Neuronal stem cell (in vitro differentiated cells): ENCODE measurements at regions not wholly inside any gene's neighbourhood (a gene's known extent, or its start where the extent isn't known, plus 50 kb on each side); places are given as distances from the start of the nearest gene placed in this dataset.

Experiments
- DNase-seq: peaks from one replicate; pipeline ENCODE4 v3.0.0-alpha.2; 2013; ENCODE audit warnings: low spot score
- H2AFZ ChIP-seq: one replicate; pipeline ENCODE4 v1.6.1; 2013; ENCODE audit warnings: mild to moderate bottlenecking, low read length, inconsistent platforms
- H2AK5ac ChIP-seq: 2 replicates; pipeline ENCODE4 v1.6.1; 2013; ENCODE audit warnings: low read depth, mild to moderate bottlenecking, inconsistent platforms, low read length, moderate library complexity, mixed read lengths
- H2BK120ac ChIP-seq: 2 replicates; pipeline ENCODE4 v1.6.1; 2013; ENCODE audit warnings: low read depth, mild to moderate bottlenecking, inconsistent platforms, low read length, moderate library complexity, mixed read lengths
- H2BK12ac ChIP-seq: one replicate; pipeline ENCODE4 v1.6.1; 2013; ENCODE audit warnings: low read length, inconsistent platforms
- H2BK15ac ChIP-seq: 2 replicates; pipeline ENCODE4 v1.6.1; 2013; ENCODE audit warnings: mild to moderate bottlenecking, low read length, inconsistent platforms, mixed read lengths
- H2BK5ac ChIP-seq: one replicate; pipeline ENCODE4 v1.6.1; 2013; ENCODE audit warnings: inconsistent platforms, mild to moderate bottlenecking, low read length, moderate library complexity
- H3K14ac ChIP-seq: one replicate; pipeline ENCODE4 v1.6.1; 2013; ENCODE audit warnings: low read length, inconsistent platforms
- H3K18ac ChIP-seq: 2 replicates; pipeline ENCODE4 v1.6.1; 2013; ENCODE audit warnings: low read length, inconsistent platforms
- H3K23ac ChIP-seq: 2 replicates; pipeline ENCODE4 v1.6.1; 2013; ENCODE audit warnings: low read depth, mild to moderate bottlenecking, mixed read lengths, low read length, inconsistent platforms; ENCODE audit not compliant: poor library complexity
- H3K27ac ChIP-seq: replicated peaks from 3 replicates; pipeline ENCODE4 v1.5.1; 2013; ENCODE audit warnings: low read length, inconsistent platforms
- H3K27me3 ChIP-seq, 3 experiments: 2 replicates each; pipeline ENCODE4 v1.6.1; 2013; ENCODE audit warnings: low read length in 3 of 3, mild to moderate bottlenecking in 2 of 3, inconsistent platforms in 1 of 3, low read depth in 1 of 3, mixed read lengths in 1 of 3, moderate library complexity in 1 of 3; ENCODE audit not compliant: control insufficient read depth in 3 of 3, insufficient read depth in 3 of 3
- H3K36me3 ChIP-seq, 2 donors: replicated peaks in 1 of 2; 2 replicates each; pipeline ENCODE4 v1.6.1; 2013; ENCODE audit warnings: low read length in 2 of 2; ENCODE audit not compliant: control insufficient read depth in 2 of 2, insufficient read depth in 2 of 2
- H3K4ac ChIP-seq: 2 replicates; pipeline ENCODE4 v1.6.1; 2013; ENCODE audit warnings: inconsistent platforms, mild to moderate bottlenecking, low read length, moderate library complexity
- H3K4me1 ChIP-seq, 2 donors: 1 replicate in 1 of 2; 2 replicates in 1 of 2; pipeline ENCODE4 v1.6.1; 2013; ENCODE audit warnings: low read length in 2 of 2, low read depth in 1 of 2; ENCODE audit not compliant: control insufficient read depth in 2 of 2, insufficient read depth in 1 of 2
- H3K4me2 ChIP-seq: one replicate; pipeline ENCODE4 v1.6.1; 2013; ENCODE audit warnings: mild to moderate bottlenecking, low read length, inconsistent platforms; ENCODE audit not compliant: insufficient read depth, poor library complexity, severe bottlenecking
- H3K4me3 ChIP-seq, 2 donors: 2 replicates each; pipeline ENCODE4 v1.5.1; 2013; ENCODE audit warnings: low read length in 2 of 2, mild to moderate bottlenecking in 2 of 2, inconsistent platforms in 1 of 2, moderate library complexity in 1 of 2
- H3K79me1 ChIP-seq: one replicate; pipeline ENCODE4 v1.6.1; 2013; ENCODE audit warnings: low read depth, mild to moderate bottlenecking, inconsistent platforms, low read length, moderate library complexity
- H3K9ac ChIP-seq: one replicate; pipeline ENCODE4 v1.6.1; 2013; ENCODE audit warnings: mild to moderate bottlenecking, low read depth, low read length, inconsistent platforms; ENCODE audit not compliant: poor library complexity
- H3K9me3 ChIP-seq, 2 donors: replicated peaks in 1 of 2; 2 replicates each; pipeline versions ENCODE3 to v1.6.1; 2013; ENCODE audit warnings: low read length in 2 of 2, mild to moderate bottlenecking in 2 of 2, inconsistent platforms in 1 of 2, low read depth in 1 of 2, mixed read lengths in 1 of 2, moderate library complexity in 1 of 2; ENCODE audit not compliant: control insufficient read depth in 2 of 2, insufficient read depth in 1 of 2
- H4K8ac ChIP-seq: one replicate; pipeline ENCODE4 v1.6.1; 2013; ENCODE audit warnings: low read depth, mild to moderate bottlenecking, inconsistent platforms, low read length, moderate library complexity
- H4K91ac ChIP-seq: one replicate; pipeline ENCODE4 v1.6.1; 2013; ENCODE audit warnings: low read length, low read depth, mild to moderate bottlenecking, inconsistent platforms; ENCODE audit not compliant: poor library complexity
- WGBS, 2 donors: extraction: QIAGEN DNeasy Blood & Tissue Kit; methylation state at CpG; one replicate each; pipeline ENCODE4 v1.1.7; 2013; ENCODE audit warnings: missing lambda C conversion rate in 2 of 2, mixed read lengths in 1 of 2; ENCODE audit not compliant: insufficient read length in 2 of 2, insufficient replicate concordance in 1 of 2; ENCODE audit errors: extremely low coverage in 2 of 2; 5-methylcytosine and 5-hydroxymethylcytosine counted together

- Histone ChIP-seq H3K27me3 (no peaks in the 10 kb centered on the region), H3K4ac (no peak overlapping the region), H3K9ac (no peak overlapping the region), H3K4me1 (no peaks in the 10 kb centered on the region), H2BK12ac (no peak overlapping the region), H2BK15ac (no peak overlapping the region), H3K4me2 (no peak overlapping the region), H3K36me3 (no peaks in the 10 kb centered on the region), H3K9me3 (no peaks in the 10 kb centered on the region), H3K27ac (no peak overlapping the region), H2BK5ac (no peak overlapping the region), H2AFZ (peak overlapping the region; percentile 47), H4K8ac (no peak overlapping the region), H2BK120ac (no peak overlapping the region), H3K79me1 (no peaks in the 10 kb centered on the region), H4K91ac (no peak overlapping the region), H3K18ac (no peak overlapping the region), H2AK5ac (no peak overlapping the region), H3K23ac (no peak overlapping the region), H3K14ac (no peak overlapping the region), H3K4me3 (no peak overlapping the region)
- DNase-seq = no peak
Measured at GRCh38 chr6:103854059-103854458, 1005.7 kb downstream of the HACE1 start.

- no peak for DNase-seq
- H2AFZ ChIP-seq = no peak overlapping the region
- no peak overlapping the region for H3K4ac ChIP-seq
- H3K9me3 ChIP-seq = peaks cover 0 to 1% of the 10 kb centered on the region in 2 donors
- no peak overlapping the region for H4K91ac ChIP-seq
- no peak overlapping the region for H4K8ac ChIP-seq
- no peak overlapping the region for H2BK12ac ChIP-seq
- H3K27ac ChIP-seq = no peak overlapping the region
- whole genome bisulfite sequencing, 2 donors = no CpG with 5 or more reads among the region's 2 CpGs
- no peak overlapping the region for H2AK5ac ChIP-seq
- no peak overlapping the region for H2BK5ac ChIP-seq
- H3K9ac ChIP-seq = no peak overlapping the region
- H2BK15ac ChIP-seq = no peak overlapping the region
- no peaks in the 10 kb centered on the region for H3K4me1 ChIP-seq
- no peak overlapping the region for H3K18ac ChIP-seq
- H3K36me3 ChIP-seq = no peaks in the 10 kb centered on the region
- H3K23ac ChIP-seq = no peak overlapping the region
- H3K27me3 ChIP-seq = peaks cover 0 to 2% (median 0%) of the 10 kb centered on the region in 3 experiments
- no peaks in the 10 kb centered on the region for H3K79me1 ChIP-seq
- no peak overlapping the region for H2BK120ac ChIP-seq
- H3K4me3 ChIP-seq = no peak overlapping the region
- H3K14ac ChIP-seq = no peak overlapping the region
- H3K4me2 ChIP-seq = no peak overlapping the region
Measured at GRCh38 chr6:103838457-103838856, 1021.3 kb downstream of the HACE1 start.

- no peak overlapping the region for H2BK5ac ChIP-seq
- WGBS, 2 donors = no CpG with 5 or more reads among the region's 2 CpGs
- H3K23ac ChIP-seq = no peak overlapping the region
- H3K36me3 ChIP-seq = no peaks in the 10 kb centered on the region
- H3K9ac ChIP-seq = no peak overlapping the region
- H3K4me1 ChIP-seq = no peaks in the 10 kb centered on the region
- H3K9me3 ChIP-seq = no peaks in the 10 kb centered on the region
- DNase-seq = no peak
- H3K27me3 ChIP-seq = no peaks in the 10 kb centered on the region
- H3K27ac ChIP-seq = no peak overlapping the region
- H3K4me3 ChIP-seq = no peak overlapping the region
- no peak overlapping the region for H2BK12ac ChIP-seq
- H3K4ac ChIP-seq = no peak overlapping the region
- no peak overlapping the region for H3K4me2 ChIP-seq
- no peak overlapping the region for H2AK5ac ChIP-seq
- H3K18ac ChIP-seq = no peak overlapping the region
- H4K8ac ChIP-seq = no peak overlapping the region
- H2AFZ ChIP-seq = no peak overlapping the region
- no peak overlapping the region for H2BK15ac ChIP-seq
- H3K79me1 ChIP-seq = no peaks in the 10 kb centered on the region
- no peak overlapping the region for H2BK120ac ChIP-seq
- H3K14ac ChIP-seq = no peak overlapping the region
- H4K91ac ChIP-seq = no peak overlapping the region
Measured at GRCh38 chr6:103826209-103826608, 1033.5 kb downstream of the HACE1 start.

- DNase-seq = no peak
- Histone ChIP-seq H3K18ac (no peak overlapping the region), H2BK5ac (no peak overlapping the region), H3K4me1 (no peaks in the 10 kb centered on the region), H3K4me3 (no peak overlapping the region), H3K14ac (no peak overlapping the region), H3K36me3 (no peaks in the 10 kb centered on the region), H2BK15ac (no peak overlapping the region), H3K4ac (no peak overlapping the region), H3K27ac (no peak overlapping the region), H3K4me2 (no peak overlapping the region), H3K9me3 (peaks cover 0 to 4% of the 10 kb centered on the region in 2 donors), H2AK5ac (no peak overlapping the region), H3K9ac (no peak overlapping the region), H3K23ac (no peak overlapping the region), H2BK120ac (no peak overlapping the region), H4K91ac (no peak overlapping the region), H2BK12ac (no peak overlapping the region), H3K79me1 (no peaks in the 10 kb centered on the region), H2AFZ (peak overlapping the region; percentile 68), H3K27me3 (no peaks in the 10 kb centered on the region), H4K8ac (no peak overlapping the region)
- no CpG with 5 or more reads among the region's 3 CpGs for WGBS, 2 donors
Measured at GRCh38 chr6:103820148-103820547, 1039.6 kb downstream of the HACE1 start.
